GM04504 (cell line): ENCODE measurements at regions not wholly inside any gene's neighbourhood (a gene's known extent, or its start where the extent isn't known, plus 50 kb on each side); places are given as distances from the start of the nearest gene placed in this dataset.
A peak's percentile ranks its signal among the peaks of the same experiment; 100 is the strongest.

Source experiments
- DNase-seq: peaks from one replicate; pipeline ENCODE4 v3.0.0-alpha.2; 2012; ENCODE audit warnings: low read depth

DNA sequence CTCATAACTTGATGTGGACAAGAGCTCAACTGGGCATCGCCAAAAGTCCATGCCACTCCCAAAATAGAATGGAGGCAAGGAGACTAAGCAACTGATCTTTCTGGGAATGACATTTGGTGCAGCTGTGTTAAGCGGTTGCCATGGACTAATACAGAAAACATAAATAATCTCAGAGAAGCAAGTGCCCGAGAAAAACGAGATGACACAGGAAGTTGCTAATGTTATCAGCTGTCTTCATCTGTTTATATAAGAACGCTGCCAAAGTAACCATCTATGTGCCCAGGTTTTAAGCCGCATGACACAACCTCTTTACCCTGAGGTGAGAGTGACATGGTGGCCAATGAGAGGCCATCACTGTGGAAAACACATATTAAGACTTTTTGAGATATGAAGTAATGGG, 54.9 kb upstream of the SACS start:
- DNase-seq: no peak

DNA sequence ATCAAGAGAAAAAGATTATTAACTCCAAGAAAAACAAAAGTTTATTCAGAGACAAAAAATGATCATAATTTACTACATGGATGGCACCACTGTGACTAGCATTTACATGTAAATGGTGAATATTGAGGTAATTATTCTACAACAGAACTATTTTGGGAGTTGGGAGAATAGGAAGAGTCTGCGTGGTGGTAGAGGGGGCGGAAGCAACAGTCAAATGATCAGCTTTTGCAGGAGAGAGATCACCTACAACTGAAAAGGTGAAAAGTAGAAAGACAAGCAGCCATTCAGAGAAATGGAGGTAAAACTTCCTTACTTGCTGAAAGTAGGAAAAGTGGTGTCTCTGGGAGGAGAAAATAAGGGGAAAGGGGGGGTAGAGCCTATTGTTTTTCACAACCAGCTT, 62.8 kb upstream of the SACS start:
- DNase-seq: no peak

DNA sequence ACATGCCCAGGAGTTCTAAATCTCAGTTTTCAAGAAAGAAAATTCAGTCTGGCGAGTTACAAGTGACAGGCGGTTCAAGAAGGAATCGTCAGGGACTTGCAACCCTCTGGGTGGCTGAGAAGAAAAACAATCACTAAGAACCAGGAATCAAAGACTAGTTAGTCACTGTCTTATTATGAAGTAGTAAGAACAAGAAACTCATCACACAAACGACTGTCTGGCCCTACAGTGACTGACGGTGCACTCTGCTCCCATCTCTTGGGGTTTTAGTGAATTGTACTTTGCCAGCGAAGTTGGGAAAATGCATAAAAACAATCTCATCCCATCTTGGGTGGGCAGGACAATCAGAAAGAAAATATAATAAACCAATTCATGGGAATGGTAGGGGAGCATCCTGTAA, 63.7 kb upstream of the SACS start:
- DNase-seq: no peak

DNA sequence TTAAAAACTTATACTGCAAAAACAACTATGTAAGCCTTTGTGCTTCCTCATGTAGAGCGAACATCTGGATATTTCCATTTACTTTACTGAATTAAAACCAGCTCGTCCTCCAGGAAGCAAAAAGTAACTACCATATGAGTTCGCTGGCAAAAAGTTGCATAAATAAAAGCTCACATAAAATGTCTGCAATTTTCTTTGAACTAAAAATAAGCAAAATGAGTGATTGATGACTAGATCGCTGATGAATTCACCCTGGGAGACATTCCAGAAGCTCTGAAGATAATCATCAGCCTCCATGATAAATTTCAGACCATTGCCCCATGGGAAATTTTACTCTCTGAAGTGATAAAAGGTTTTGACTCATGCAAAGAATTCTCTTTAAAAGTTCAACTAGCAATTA, 67.3 kb upstream of the SACS start:
- DNase-seq: peak; percentile 97

DNA sequence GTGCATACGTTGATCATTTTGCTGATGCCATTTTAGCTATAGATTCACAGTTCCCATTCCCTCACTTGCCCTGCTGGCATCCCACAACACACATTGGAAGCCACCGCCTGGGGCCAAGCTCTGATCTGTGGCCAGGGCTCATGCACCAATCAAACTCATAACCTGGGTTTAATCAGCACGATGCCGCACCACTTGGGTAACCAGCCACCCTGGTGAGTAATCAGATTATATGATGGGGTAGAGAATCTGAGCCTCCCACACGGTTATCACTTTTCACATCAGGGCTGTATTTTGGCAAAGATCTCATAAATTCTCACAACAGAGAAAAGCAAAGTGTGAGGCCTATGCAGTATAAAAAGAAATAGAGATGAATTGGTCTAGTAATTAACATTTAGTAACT, 66.0 kb upstream of the TNFRSF19 start:
- DNase-seq: no peak

DNA sequence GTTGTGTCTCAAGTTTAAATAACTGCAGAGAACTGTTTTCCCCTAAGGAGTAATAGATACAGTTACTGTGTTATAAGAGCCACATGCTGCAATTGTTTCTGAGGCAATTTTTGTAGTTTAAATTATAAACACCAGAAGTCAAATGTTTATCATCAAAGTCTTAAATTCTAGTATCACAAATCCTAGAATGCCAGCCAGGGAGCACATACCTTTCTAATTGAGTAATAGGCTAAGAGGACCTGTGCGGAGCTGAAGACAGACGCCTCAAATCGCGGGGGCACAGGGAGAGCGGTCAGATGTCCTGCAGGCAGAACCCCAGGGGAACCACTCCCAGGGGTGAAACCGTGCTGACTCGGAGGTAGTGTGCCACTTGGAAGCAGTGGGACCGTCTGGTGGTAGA, 65.2 kb upstream of the TNFRSF19 start:
- DNase-seq: no peak

DNA sequence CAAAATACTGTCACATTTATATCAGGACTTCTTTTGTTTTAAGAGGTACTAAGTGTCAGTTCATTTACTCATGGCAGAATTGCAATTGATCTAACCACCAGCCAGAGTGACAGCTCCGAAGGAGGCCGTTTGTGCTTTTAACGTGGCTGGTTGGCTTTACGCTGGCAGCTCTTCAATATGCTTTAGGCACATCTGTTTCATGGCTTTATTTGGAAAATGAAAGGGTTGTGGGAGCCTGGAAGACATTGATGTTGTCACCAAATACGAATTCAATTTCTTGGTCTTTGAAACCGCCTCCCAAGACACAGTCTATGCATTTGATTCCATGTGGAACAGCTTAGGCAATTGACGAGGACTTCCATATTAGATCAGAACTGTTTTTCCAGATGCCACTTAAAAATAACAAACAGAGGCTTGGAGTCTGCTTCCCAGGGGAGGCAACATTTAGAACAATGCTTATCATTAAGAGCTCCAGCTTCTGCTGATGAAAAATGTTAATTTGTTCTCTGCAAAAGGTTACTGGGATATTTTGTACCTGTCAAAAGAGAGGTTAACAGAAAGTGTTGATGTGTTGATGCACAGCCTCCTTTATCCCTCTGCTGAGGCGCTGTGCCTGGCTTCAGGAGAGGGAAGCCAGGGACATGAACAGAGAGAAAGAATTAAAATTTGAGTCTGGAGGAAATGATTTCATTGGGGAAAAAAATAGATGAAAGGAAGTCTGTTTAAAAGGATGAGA, 64.0 kb upstream of the TNFRSF19 start:
- DNase-seq: peak; percentile 77

DNA sequence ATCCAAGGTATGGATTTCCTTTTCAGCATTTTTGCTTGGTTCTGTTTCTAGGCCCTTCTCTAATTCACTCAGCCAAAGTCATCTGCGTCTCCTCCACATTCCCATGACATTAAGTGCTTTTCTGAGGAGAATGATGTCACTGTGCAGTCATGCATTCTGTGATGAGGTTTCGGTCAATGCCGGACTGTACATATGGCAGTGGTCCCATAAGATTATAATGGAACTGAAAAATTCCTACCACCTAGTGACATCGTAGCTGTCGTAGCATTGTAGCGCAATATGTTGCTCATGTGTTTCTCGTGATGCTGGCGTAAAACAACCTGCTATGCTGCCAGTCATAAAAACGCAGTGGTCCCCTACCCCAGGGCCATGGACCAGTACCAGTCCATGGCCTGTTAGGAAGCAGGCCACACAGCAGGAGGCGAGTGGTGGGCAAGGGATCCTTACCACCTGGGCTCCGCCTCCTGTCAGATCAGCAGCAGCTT, 63.4 kb upstream of the TNFRSF19 start:
- peak; percentile 69 for DNase-seq

DNA sequence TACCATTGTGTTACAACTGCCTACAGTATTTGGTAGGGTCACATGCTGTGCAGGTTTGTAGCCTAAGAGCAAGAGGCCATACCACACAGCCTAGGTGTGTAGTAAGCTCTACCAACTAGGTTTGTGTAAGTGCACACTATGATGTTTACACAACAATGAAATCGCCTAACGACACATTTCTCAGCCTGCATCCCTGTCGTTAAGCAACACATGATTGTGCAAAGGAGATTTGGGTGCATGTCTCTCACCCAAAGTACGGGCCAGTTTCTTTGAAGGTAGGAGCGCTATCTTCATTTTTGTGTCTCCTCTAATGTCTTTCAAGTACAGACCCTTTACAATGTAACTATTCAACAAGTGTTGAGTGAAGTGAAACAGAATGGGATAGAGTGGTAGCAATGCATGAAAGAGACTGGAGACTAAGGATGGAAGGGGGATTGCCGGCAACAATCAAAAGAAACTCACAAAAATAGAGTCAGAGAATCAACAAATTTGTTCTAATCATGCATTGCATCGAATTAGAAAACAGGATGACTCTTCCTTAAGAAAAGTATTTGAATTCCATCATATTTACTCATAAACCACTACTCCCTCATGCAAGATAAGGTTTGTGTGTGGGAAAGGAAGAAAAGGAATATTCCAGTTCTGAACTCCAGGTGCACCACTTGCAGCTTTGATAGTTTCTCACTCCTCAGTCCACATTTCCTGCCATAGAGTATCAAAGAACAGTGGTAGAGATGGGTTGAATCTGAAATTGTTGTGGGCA, 60.2 kb upstream of the TNFRSF19 start:
- no peak for DNase-seq

DNA sequence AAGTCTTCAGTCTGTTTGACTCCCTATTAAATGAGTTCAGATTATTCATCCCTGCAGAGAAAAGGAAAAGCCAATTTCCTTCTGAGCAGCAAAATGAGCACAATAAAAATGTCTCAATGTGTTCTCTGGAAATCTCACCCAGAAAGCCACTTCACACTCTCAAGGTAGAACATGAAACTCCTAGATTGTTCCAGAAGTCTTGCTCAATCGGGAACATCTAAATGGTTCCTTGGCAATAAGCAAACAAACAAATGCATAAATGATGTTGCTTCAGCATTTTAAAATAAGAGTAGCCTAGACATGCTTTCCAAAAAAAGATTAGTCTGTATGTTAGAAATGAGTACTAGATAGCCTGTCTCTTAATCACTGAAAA, 59.7 kb upstream of the TNFRSF19 start:
- DNase-seq: no peak

DNA sequence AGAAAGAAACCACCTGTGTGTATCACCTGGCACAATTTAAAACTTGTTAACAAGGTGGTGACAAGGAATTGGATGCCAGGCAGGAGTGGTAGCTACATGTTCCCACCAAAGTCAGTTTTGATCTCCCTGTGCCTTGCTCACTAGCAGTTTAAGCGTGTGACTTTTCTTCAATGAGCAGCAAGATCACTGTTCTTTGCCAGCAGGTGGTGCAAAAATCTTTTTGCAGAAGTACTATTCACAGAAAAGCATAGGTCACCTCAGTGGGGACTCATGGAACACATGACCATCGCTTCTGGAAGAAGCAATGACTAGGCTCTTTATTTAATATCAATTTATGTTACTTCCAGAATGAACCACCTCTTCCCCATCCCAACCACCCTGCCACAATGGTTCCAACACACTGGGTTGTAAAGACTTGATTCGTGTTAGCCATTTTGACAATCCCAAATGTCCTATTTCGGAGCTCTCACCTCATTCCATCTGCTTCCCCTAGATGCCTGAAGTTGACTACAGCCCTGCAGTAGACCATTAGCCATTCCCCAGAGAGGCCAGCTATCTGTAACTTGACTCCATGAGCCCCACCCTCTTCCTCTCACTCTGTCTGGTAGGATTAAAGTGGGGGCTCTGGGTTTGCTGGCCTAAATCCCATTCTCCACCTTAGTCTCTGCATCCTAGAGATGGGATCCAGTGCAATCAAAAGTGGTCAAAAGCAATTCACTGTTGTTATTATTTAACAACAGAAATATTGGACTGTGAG, 59.1 kb upstream of the TNFRSF19 start:
- DNase-seq: no peak

DNA sequence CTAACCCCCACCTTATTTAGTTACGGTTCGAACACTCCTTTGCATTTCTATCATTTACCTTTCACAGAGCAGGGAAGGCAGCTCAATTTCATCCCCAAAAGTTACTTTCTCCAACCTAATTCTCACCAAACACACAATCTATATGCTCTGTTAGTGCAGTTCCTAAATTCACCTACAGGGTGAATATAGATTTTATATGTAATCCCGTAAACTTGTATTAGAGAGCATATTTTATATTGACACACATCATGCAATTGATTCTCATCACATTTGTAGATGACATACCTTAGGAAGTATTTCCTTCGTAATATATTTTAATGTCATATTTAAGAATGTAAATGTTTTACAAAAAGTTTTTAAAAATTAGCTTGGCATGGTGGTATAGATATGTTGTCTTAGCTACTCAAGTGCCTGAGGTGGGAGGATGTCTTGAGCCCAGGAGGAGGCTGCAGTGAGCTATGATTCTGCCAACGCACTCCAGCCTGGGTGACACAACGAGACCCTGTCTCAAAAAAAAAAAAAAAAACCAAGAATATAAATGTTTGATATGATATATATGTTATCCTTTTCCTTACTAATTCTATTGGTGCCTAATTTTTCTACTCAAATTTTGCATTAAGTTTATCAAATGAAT, 57.3 kb upstream of the TNFRSF19 start:
- no peak for DNase-seq

DNA sequence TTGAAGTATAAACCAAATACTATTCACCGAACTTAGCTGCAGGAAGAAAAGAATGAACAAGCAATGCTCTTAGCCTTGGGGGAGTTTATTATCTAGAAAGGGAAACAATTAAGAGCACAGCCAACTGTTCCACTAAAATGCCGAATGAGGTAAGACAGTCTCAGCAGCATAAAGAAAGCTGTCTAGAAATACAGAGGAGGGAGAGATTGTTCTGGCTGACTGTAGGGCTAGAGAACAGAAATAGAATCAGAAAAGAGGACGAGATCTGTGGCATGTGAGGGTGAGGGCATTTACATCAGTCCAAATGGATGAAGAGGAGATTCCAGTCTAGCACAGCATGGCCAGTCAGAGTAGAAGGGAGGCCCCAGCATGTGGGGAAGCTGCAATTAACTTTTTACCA, 56.8 kb upstream of the TNFRSF19 start:
- DNase-seq: no peak

DNA sequence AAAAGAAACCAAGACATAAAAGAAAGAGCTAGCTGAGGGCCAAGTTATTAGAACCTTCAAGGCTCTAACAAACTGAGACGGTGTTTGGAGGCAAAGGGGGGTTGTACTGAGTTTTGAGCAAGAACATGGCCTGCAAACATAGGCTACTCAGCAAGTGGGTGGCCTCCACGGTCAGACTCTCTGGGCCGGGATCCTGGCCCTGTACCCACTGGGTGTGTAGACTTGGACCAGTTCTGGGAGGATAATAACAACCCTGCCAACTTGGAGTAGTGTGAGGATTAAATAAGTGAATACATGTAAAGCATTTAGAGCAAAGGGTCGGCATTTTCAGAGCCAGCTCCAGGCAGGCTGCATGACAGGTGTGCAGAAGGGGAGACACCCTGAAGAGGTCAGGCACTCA, 56.1 kb upstream of the TNFRSF19 start:
- no peak for DNase-seq

DNA sequence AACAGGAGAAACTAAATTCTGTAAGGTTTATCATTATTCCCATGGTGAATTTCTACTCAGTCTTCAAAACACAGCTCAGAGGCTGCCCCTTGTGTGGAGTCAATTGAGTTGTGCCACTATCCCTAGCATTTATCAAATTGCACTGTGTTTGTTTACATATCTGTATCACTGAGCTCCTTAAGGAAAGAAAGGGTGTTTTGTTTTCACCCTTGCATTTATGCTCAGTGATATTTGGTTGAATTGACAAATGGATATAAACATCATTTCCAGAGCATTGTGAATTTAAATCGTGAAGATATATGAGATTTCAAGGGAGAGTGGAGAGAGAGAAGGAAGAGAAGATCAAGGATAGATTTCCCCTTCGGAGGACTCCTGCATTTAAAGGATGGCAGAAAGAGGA, 55.1 kb upstream of the TNFRSF19 start:
- DNase-seq: no peak

DNA sequence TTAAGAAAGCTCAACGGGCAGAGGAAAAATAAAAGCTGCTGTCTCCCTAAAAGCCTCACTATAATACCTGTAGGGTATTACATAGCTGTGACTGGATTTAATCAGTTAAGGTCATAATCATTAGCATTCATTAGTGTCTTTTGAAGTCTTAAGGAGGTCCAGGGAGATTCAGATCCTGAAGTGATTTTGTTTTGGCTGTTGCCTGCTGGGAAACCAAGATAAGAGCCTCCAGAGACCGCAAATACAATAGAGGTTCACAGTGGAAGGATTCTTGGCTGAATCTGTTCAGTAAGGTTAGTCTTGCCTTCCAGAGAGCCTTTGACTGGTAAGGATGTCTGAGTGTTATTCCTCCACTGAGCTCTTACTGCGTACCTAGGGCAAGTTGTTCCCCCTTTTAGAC, 54.0 kb upstream of the TNFRSF19 start:
- DNase-seq: no peak

DNA sequence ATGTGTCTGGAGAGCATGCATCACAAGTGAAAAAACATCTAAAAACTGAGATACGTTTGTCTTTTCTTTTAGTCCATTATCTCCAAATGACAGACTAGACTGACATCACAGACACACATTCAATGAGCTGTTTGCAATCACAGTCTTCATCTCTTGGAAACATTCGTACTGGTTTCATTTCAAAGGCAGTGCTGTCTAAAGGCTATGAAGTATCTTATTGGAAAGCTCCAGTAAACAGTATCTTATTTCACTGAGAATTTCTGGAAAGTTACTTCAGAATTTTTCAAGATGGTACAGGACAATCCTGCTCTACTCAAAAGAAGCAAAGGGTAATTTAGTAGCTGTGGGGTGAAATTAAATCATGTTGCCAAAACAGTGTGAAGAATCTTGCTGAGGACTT, 53.5 kb upstream of the TNFRSF19 start:
- DNase-seq: no peak

DNA sequence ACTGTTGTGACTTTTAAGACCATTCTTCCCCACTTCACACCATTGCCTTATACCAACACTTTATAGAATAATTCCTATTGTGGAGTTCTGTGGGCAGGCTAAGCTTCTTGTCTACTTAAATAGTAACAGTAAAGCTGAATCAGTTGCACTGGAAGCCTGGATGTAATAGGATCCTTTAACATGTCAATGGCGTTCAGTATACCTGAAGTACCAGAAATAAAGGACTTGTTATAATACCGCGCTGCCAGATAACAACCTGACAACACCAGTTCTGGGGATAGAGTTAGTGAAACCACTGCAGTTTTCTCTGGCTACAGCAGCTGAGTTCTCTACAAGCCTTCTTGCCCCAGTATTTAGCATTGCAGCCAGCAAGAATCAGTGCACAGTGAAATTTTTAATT, 52.0 kb upstream of the TNFRSF19 start:
- DNase-seq: no peak
